Mucosa of gallbladder (tissue), 1 donor: ENCODE measurements at regions not wholly inside any gene's neighbourhood (a gene's known extent, or its start where the extent isn't known, plus 50 kb on each side); places are given as distances from the start of the nearest gene placed in this dataset.

Experiments used
- DNase-seq: peaks from one replicate; pipeline ENCODE4 v3.0.0-alpha.2; 2020; ENCODE audit warnings: low spot score
- donor health status: DM: no; HTN: no; CAD: no.

DNA sequence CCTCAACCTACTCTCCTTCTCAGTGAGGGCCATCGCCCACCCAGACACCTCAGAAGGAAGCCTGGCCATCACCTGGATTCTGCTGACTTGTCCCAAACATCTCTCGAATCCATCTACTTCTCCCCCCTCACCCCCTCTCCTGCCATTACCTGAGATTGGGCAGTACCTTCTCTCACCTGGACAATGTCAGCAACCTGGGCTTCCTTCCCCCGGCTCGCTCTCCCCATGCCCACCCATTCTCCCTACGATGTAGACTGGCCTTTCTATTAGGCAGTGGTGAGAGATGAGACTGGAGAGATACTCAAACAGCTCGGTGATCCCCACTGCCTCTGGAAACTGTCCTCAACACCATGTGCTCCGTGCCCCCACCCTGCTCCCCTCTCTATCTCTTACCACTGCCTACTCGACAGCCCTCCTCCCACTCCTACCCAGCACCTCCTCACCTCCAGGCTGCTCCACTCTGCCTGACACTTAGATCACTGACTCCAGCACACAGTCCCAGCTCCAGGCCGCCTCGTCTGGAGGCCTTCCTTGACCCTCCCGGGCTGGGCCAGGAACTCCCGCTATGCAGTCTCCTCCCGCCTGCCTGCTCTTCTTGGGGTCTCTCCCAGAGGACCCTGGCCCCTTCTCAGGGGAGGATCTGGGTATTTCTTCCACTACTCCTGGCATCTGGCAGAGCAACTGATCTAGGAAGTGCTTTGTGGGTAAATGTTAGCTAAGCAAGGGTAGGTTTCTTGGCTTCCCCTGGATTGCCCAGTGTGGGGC is 235.8 kb upstream of the NLRP1 start:
- DNase-seq = no peak

DNA sequence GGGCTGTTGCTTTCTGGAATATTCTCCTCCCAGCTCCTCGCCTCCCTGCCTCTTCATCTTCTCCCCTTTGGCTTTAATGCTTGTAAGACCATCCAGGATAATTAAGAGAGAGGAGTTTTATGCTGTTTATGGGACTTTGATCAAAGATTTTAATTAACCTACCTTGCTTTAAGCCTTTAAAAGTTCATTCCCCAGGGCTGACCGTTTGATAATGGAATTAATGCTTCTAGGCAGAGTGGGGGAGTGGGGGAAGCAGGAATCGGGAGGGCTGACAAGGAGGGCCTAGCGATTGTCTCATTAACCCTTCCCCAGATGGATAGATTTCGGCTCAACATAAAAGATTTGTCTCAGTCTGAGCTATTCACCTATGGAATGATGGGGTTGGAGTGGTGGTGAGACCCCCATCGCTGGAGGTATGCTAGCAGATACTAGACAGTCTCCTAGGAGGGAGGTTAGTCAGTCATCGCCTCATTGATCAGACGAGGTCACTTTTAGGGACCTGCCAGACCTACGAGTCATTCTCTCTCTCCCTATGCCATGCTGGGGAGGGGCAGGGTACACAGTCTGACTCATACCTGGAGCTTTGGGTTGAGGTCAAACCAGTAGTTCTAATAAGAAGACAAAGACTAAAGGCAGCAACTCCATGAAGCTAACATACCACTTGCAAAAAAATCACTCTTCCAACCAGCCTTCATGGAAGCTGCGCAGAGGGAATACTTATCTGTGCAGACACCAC is 236.6 kb upstream of the NLRP1 start:
- no peak for DNase-seq

DNA sequence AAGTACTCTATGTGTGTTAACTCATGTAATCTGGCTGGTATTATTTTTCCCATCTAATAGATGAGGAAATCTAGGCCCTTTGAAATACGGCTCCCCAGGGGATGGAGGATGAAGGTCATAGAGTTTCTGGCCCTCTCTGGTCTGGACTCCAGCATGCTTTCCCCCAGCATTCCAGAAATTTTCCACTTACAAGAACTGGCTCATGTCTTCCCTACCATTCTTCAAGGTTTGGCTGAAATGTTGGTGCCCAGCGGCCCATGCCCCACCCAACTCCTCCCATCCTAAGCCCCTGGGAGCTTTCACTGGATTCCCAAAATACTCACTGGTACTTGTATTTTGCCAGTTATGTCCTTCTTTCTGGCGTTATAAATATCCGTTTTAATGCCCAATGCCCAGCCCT is 237.5 kb upstream of the NLRP1 start:
- DNase-seq = no peak

DNA sequence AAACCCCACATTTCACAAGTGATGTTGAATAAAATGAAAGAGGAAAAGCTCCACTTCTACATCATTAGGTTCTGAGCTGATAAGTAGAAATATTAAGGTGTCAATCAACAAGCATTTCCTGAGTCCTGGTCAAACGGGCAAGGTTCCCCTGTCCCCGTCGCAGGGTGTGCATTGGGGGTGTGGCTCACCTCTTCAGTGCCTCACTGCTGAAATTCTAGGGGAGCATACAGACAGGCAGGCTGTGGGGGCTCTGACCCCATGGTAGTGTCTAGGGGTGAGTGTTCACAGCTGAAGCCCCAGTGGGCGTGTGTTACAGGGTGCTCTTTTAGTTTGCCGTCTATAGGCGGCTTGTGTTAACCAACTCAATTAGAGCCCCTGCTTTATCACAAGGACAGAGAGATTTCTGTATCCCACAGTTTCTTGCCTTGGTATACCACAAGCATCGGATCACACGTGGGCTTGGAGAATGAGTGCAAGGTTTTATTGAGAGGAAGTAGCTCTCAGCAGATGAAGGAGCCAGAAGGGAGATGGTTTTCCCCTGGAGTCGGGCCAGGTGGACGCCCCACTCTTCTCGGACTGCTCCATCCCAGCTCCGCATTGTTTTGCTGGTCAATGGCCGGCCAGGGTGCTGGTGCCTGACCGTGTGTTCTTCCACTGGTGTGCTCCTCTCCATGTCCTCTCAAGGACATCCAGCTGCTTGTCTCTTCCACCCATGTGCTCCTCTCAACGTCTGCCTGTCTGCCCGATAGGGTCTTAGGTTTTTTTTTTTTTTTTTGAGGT is 238.2 kb upstream of the NLRP1 start:
- no peak for DNase-seq

DNA sequence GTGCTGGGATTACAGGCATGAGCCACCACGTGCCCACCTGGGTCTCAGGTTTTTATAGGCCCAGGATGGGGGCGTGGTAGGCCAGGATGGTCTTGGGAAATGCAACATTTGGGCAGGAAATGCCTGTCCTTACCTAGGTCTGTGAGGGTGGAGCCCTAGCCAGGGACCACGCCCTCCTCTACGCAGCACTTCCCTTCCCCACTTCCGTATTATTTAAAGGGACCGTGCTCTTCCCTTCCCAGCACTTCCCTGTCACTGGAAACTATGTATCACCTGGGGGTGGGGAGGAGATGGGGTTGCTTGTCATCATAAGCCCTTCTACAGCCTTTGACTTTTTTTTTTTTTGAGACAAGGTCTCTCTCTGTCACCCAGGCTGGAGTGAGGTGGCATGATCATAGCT is 238.9 kb upstream of the NLRP1 start:
- no peak for DNase-seq

DNA sequence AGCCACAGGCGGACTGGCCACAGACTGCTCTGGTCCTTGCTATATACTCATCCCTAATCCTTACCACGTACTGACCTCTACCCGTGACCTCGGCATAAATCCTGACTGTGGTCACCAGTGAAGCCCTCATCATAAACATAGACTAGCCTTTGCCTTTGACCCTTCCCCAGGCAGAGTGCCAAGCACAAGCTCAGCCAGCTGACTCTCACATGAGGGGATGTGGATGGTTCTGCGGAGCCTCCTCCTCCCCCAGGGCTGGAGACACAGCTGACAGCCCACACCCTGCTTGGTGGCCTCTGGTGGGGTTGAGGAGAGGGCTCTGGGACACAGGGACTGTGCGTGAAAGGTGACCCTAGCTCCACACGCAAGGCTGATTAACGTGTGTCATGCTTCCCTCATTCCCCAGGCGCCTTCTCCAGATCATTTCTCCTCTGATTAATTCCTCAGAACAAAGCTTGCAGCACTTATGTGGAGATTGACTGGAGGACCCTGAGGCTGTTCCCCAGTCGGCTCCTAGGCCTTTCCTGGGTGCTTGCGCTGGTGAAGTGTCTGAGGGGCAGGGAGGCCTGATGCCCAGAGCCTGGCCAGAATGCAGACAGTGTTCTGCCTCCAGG is 241.5 kb upstream of the NLRP1 start:
- no peak for DNase-seq

DNA sequence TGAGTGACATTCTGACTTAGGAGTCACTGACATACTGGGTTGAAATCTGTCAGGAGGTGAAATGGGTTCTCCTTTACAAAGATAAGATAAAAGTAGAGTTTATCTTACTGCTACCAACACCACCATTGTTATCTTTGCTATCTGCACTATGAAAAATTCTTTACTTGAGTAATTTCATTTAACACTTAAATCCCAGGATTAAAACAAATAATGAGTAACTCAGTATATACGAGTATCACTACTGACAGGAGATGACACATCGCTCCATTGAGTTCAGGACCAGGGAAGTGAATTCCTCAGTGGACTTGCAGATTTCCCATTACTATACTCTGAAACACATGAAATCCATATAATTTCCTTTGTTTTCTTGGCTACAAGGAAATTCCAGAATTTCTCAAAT is 242.1 kb upstream of the NLRP1 start:
- no peak for DNase-seq

DNA sequence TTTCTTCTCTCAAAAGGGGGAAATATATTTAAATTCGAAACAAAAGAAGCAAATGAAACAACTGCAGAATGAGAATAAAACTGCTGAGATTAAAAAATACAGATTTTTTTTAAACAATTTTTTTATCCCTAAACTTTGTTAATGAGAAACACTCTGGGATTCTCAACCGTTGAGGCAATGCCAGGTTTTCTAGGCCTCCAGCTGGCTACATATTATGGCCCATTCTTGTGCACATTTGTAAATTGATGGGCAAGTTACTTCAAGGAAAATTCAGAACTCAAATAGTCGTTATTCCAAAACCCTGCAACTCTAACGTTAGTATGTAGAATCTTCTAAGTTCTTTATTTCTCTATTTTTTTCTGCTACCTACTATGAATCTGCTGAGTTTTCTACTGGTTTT is 239.3 kb upstream of the WSCD1 start:
- DNase-seq = no peak

DNA sequence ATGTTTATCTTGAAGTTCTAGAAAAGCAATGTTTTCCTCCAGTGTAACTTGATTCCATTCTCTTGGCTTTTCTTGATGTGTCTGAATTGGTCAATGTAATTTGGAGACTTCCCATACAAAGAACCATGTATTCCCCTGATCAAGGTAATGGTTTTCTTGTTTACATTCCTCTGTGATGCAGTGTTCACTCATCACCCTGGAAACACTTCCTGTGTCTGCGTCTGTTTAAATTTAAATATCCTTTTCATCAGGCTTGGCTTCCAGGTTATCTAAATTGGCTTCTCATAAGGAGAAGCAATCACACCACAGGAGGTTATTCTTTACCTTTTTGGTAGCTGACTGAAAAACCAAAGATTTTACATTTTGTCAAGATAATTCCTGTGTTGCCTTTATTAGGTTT is 237.3 kb upstream of the WSCD1 start:
- DNase-seq = no peak

DNA sequence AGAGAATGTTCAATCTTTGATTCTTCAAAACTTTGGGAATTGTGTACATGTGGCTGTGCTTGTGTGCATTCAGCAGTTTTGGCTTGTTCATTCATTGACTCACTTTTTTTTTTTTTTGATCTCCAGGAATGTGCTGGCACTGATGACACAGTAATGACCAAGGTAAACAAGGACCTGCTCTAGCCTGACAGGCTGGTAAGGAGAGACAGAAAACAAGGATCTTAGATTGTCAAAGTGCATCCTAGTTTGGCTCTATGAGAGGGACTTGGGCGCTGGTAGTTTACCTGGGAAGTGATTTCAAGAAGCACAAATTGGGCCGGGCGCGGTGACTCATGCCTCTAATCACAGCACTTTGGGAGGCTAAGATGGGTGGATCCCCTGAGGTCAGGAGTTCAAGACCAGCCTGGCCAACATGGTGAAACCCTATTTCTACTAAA is 233.1 kb upstream of the WSCD1 start:
- no peak for DNase-seq

DNA sequence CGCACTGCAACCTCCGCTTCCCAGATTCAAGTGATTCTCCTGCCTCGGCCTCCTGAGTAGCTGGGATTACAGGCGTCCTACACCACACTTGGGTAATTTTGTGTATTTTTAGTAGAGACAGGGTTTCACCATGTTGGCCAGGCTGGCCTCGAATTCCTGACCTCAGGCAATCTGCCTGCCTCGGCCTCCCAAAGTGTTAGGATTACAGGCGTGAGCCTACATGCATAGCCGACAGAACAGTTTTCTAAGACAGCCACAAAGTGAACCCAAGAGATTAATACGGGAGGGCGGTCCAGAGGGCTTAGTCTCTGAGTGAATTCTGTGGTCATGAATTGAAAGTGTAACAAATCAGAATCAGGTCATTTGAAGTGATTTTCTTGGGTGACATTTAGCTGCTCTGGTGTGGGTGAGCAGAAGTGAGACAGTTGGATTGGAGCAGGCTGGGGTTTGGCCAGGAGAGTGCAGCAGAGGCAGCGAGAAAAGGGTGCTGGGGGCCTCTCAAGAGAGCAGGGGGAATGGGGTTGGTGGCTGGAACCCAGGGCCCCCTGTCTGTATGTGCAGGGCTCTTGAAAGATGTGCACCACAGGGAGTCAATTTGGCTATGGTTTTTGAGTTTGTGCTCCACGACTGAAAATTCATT is 231.4 kb upstream of the WSCD1 start:
- DNase-seq = no peak

DNA sequence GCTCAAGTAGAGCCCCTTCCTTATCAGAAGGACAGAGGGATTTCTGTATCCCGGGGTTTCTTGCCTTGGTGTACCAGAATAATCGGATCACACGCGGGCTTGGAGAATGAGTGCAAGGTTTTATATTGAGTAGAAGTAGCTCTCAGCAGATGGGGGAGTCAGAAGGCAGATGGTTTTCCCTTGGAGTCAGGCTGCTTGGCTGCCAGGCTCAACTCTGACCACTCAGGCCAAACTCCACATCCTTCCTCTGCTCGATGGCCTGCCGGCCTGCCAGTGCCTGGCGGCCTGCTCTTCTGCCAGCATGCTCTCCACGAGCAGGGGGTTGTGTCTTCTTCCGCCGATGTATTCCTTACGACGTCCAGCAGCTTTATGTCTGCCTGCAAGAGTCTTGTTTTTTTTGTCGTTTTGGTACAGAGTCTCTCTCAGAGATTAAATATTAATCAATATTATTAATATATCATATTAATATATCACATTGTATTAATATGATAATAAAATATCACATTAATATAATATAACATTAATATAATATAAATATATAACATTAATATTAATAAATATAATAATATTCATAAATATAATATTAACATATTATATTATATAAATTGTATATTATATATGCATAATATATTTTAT is 229.2 kb upstream of the WSCD1 start:
- DNase-seq = no peak

DNA sequence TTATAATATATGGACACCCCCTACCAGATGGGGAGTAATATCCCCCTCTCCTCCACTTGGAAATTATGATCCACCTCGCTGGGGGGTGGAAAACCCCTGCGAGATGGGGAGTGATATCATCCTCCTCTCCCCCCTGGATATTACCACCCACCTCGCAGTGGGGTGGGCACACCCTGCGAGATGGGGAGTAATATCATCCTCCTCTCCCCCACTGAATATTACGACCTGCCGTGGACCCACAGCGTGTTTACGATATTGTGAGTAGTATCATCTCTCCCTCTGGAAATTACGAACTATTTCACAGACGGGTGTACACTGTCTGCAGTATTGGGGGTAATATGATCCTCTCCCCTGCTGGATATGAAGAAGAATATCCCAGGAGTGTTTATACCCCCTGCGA is 228.3 kb upstream of the WSCD1 start:
- no peak for DNase-seq

DNA sequence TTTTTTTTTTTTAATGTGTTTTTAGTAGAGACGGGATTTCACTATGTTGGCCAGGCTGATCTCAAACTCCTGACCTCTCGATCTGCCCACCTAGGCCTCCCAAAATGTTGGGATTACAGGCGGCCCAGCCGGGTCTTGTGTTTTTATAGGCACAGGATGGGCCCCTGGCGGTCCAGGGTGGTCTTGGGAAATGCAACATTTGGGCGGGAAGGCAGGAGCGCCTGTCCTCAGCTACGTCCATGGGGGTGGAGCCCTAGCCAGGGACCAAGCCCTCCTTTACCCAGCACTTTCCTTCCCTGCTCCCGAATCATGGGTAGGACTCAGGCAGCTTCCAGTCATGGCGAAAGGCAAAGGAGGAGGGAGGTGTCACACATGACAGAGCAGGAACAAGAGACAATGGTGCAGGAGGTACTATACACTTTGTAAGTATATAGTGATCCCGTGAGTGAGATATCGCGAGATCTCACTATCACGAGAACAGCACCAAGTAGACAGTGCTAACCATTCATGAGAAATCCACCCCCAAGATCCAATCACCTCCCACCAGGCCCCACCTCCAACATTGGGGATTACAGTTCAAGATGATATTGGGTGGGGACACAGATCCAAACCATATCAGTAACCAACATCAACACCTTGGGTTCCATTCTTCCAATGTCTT is 226.7 kb upstream of the WSCD1 start:
- DNase-seq = no peak

DNA sequence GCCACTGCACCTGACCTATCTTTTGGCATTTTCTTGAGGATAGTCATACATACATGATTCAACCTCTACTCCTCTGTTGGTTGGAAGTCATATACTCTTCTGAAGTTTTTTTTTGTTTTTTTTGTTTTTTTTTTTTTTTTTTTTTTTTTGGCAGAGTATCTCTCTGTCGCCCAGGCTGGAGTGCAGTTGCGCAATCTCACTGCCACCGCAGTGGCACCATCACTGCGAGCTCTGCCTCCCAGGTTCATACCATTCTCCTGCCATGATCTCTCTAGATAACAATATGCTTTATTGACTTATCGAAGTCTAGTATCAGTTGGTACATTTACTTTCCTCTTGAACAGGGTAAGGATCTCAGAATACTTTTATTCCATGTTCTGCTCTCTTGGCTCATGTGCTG is 224.2 kb upstream of the WSCD1 start:
- DNase-seq = no peak

DNA sequence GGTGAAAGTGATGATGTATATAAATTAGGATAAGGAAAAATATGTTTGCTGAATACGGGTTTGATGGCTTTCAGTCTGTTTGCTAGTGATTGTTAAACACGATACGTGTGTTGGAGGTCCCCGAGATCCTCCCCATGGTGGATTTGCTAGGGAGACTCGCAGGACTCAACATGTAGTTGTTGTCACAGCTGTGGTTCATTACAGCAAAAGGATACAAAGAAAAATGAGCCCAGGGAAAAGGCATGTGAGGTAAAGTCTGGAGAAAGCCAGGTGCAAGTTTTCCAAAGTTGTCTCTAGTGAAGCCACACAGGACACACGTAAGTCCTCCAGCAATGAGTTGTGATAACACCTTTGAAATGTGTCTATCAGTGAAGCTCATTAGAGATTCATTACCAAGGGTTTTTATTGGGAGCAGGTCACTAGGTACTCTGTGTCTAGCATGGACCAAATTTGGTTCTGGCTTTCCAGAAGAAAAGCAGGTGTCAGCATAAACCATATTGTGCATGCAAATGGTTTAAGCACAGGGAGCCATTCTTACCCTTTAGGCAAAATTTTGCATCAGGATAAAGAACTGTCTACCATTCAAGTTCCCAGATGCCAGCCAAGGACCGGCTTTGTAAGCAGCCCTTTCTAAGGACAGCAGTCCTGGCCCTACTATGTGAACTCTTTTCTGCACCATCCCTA is 215.2 kb upstream of the WSCD1 start:
- DNase-seq = no peak

DNA sequence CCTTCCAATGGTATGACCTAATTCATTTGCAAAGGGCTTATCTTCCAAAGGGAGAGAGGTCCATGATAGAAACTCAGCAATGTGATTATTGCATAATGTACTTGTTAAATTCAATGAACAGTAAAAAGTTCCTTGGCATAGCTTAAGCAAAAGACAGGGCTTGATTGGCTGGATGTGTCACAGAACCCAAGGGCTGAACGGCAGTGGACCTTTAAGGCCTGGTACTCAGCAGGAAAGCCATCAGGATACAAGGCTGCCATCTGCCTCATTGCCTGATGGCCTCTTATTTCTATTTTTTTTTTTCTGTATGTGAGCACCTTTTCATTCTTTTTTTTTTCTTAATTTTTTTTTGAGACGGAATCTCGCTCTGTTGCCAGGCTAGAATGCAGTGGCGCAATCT is 208.9 kb upstream of the WSCD1 start:
- no peak for DNase-seq

DNA sequence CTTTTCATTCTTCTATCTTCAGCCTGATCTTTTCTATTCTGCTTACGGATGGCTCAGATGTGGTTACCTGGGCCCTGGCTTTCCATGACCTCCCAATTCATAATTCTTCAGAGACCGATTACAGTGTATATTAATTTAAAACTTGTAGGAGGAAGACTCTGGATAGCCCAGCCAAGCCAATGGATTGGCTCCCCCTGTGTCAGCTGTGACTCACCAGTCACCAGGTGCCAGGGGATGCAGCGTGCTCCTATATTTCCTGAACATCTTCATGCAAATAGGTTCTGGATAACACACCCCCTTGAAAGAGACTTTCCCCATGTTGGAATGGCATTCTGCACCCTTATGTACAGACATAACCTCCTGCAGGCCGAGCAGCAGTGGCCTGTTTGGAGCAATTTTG is 208.3 kb upstream of the WSCD1 start:
- no peak for DNase-seq

DNA sequence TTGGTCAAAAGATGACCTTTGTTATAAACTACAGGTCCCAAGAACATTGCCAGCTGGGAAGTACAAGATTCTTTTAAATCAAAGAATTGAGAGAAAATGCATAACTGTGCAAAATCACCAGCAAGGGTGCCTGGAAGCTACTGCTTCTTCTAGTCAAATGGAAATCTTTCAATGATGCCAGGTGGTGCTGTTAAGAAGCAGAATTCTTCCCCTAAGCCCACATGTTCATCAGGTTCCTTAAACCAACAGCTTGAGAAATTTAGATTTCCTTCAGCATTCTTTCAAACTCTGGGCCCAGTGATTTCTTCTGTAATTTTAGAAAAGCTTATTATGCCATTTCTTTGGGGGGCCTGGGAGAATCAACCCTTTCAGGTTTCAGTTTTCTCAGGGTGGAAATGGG is 207.8 kb upstream of the WSCD1 start:
- DNase-seq = no peak
